ENCODE measurements at regions not wholly inside any gene's neighbourhood (a gene's known extent, or its start where the extent isn't known, plus 50 kb on each side); places are given as distances from the start of the nearest gene placed in this dataset.

- TF ChIP-seq POLR2AphosphoS5 (IDR thresholded peaks at IDR 0.05; ENCODE audit: borderline replicate concordance, low read depth, low read length) (no peak), EZH2 (IDR thresholded peaks at IDR 0.05) (no peak)
Observed at GRCh38 chr5:68352166-68352565, 136.6 kb downstream of the PIK3R1 start.
